IMR-90 (cell line): ENCODE measurements at regions not wholly inside any gene's neighbourhood (a gene's known extent, or its start where the extent isn't known, plus 50 kb on each side); places are given as distances from the start of the nearest gene placed in this dataset.

Source experiments
- ATAC-seq: fragments of 200-7000 bp; cut with Tn5 transposase; 2 replicates; pipeline ENCODE4 v1.9.1; 2020; ENCODE audit warnings: low read depth, mild to moderate bottlenecking, moderate library complexity
- BruUV-seq: library from RNA; stranded (reverse); fragments of 400-500 nt; replicated peaks from 2 replicates; lab custom pipeline; 2021; lab: Mats Ljungman, UMichigan
- CTCF ChIA-PET: fragments of 300-600 bp; formaldehyde crosslinking; extraction: SDS; loops from one replicate; lab custom pipeline; 2021; ENCODE audit warnings: antibody characterized with exemption; lab: Yijun Ruan, JAX
- POLR2A ChIA-PET: fragments of 300-600 bp; sonication (Branson Sonifier 250); formaldehyde crosslinking; loops from one replicate; lab custom pipeline; 2022; ENCODE audit warnings: antibody characterized with exemption; ENCODE audit not compliant: unreplicated experiment; lab: Charles Lee
- DNase-seq: peaks from one replicate; pipeline ENCODE4 v3.0.0; 2013
- H2AFZ ChIP-seq: replicated peaks from 2 replicates; pipeline ENCODE3; 2013; ENCODE audit warnings: low read length, mild to moderate bottlenecking; ENCODE audit not compliant: poor library complexity
- H2AK5ac ChIP-seq: 2 replicates; pipeline ENCODE4 v1.6.1; 2013; ENCODE audit warnings: low read depth, low read length, inconsistent platforms
- H2AK9ac ChIP-seq: replicated peaks from 2 replicates; pipeline ENCODE3; 2013; ENCODE audit warnings: mild to moderate bottlenecking, low read depth, low read length, moderate library complexity; ENCODE audit not compliant: poor library complexity
- H2BK120ac ChIP-seq: 2 replicates; pipeline ENCODE4 v1.6.1; 2013; ENCODE audit warnings: low read depth, low read length, inconsistent platforms
- H2BK15ac ChIP-seq: 3 replicates; pipeline ENCODE4 v1.6.1; 2013; ENCODE audit warnings: low read depth, low read length, inconsistent platforms
- H2BK20ac ChIP-seq: 2 replicates; pipeline ENCODE4 v1.6.1; 2013; ENCODE audit warnings: low read depth, mild to moderate bottlenecking, inconsistent platforms, low read length, moderate library complexity
- H2BK5ac ChIP-seq: 2 replicates; pipeline ENCODE4 v1.6.1; 2013; ENCODE audit warnings: mild to moderate bottlenecking, low read depth, low read length, inconsistent platforms; ENCODE audit not compliant: poor library complexity, severe bottlenecking
- H3K14ac ChIP-seq: replicated peaks from 2 replicates; pipeline ENCODE4 v1.6.1; 2013; ENCODE audit warnings: low read depth, low read length, inconsistent platforms
- H3K18ac ChIP-seq: 2 replicates; pipeline ENCODE4 v1.6.1; 2013; ENCODE audit warnings: low read depth, low read length, control low read depth
- H3K23ac ChIP-seq: 2 replicates; pipeline ENCODE4 v1.6.1; 2013; ENCODE audit warnings: low read depth, low read length, inconsistent platforms
- H3K27ac ChIP-seq: 2 replicates; pipeline ENCODE4 v1.5.1; 2013; ENCODE audit warnings: mild to moderate bottlenecking, control low read depth, low read length; ENCODE audit not compliant: insufficient read depth
- H3K27me3 ChIP-seq: 2 replicates; pipeline ENCODE4 v1.6.1; 2013; ENCODE audit warnings: low read length; ENCODE audit not compliant: control insufficient read depth, insufficient read depth
- H3K36me3 ChIP-seq: 2 replicates; pipeline ENCODE4 v1.6.1; 2013; ENCODE audit warnings: low read length, mixed read lengths; ENCODE audit not compliant: control insufficient read depth, insufficient read depth
- H3K4ac ChIP-seq: 2 replicates; pipeline ENCODE4 v1.6.1; 2013; ENCODE audit warnings: low read depth, low read length, inconsistent platforms
- H3K4me1 ChIP-seq: 2 replicates; pipeline ENCODE4 v1.6.1; 2013; ENCODE audit warnings: low read length, mixed read lengths; ENCODE audit not compliant: control insufficient read depth, insufficient read depth
- H3K4me2 ChIP-seq: 2 replicates; pipeline ENCODE4 v1.6.1; 2013; ENCODE audit warnings: low read depth, mild to moderate bottlenecking, control low read depth, low read length, moderate library complexity
- H3K4me3 ChIP-seq: 2 replicates; pipeline ENCODE4 v1.5.1; 2013; ENCODE audit warnings: low read depth, mild to moderate bottlenecking, control low read depth, low read length, moderate library complexity; ENCODE audit not compliant: insufficient read depth
- H3K56ac ChIP-seq: 2 replicates; pipeline ENCODE4 v1.6.1; 2013; ENCODE audit warnings: low read length, inconsistent platforms; ENCODE audit not compliant: insufficient read depth; ENCODE audit errors: extremely low read depth
- H3K79me1 ChIP-seq, 2 experiments: 2 replicates each; pipeline ENCODE4 v1.6.1; 2013; ENCODE audit warnings: low read length in 2 of 2, inconsistent platforms in 1 of 2, low read depth in 1 of 2
- H3K9ac ChIP-seq: 2 replicates; pipeline ENCODE4 v1.6.1; 2013; ENCODE audit warnings: low read depth, low read length, control low read depth
- H3K9me1 ChIP-seq: 2 replicates; pipeline ENCODE4 v1.6.1; 2013; ENCODE audit warnings: low read length, inconsistent platforms; ENCODE audit not compliant: insufficient read depth
- H3K9me3 ChIP-seq: 2 replicates; pipeline ENCODE4 v1.6.1; 2013; ENCODE audit warnings: low read length; ENCODE audit not compliant: control insufficient read depth, insufficient read depth
- H4K20me1 ChIP-seq: 2 replicates; pipeline ENCODE4 v1.6.1; 2013; ENCODE audit warnings: low read length, inconsistent platforms; ENCODE audit not compliant: insufficient read depth
- H4K5ac ChIP-seq: 2 replicates; pipeline ENCODE4 v1.6.1; 2013; ENCODE audit warnings: mild to moderate bottlenecking, low read depth, low read length, control low read depth
- H4K8ac ChIP-seq, 2 experiments: 2 replicates each; pipeline ENCODE4 v1.6.1; 2013; ENCODE audit warnings: low read depth in 2 of 2, low read length in 2 of 2, control low read depth in 1 of 2, inconsistent platforms in 1 of 2
- H4K91ac ChIP-seq: 2 replicates; pipeline ENCODE4 v1.6.1; 2013; ENCODE audit warnings: low read depth, low read length, inconsistent platforms; ENCODE audit not compliant: insufficient read depth
- MXI1 ChIP-seq: IDR thresholded peaks from 2 replicates; pipeline ENCODE4 v1.6.1; 2012; ENCODE audit warnings: low read depth, mild to moderate bottlenecking, low read length, moderate library complexity, borderline replicate concordance
- RFX5 ChIP-seq: IDR thresholded peaks from 2 replicates; pipeline ENCODE4 v1.8.0; 2012; ENCODE audit warnings: low read depth, mild to moderate bottlenecking, low read length, moderate library complexity
- SMC3 ChIP-seq: fragments of 150-350 bp; IDR thresholded peaks from 2 replicates; pipeline ENCODE4 v1.6.1; 2016; ENCODE audit warnings: low read depth, mild to moderate bottlenecking, antibody characterized with exemption, low read length, moderate library complexity
- WGBS, 2 experiments: methylation state at CpG; one replicate each; pipeline versions ENCODE4 v1.1.5 to v1.1.7; 2013; ENCODE audit warnings: missing lambda C conversion rate in 2 of 2; ENCODE audit not compliant: insufficient read length in 1 of 2; ENCODE audit errors: extremely low coverage in 2 of 2; 5-methylcytosine and 5-hydroxymethylcytosine counted together
- dilution Hi-C: fragments of 300-500 bp; cut with HindIII; formaldehyde crosslinking; loops from one replicate; pipeline ENCODE4 v1.14.3; 2018; ENCODE audit warnings: low sequenced_read_pairs; ENCODE audit not compliant: unreplicated experiment
- in situ Hi-C: fragments of 300-500 bp; cut with MboI; formaldehyde crosslinking; loops from 3 replicates; pipeline ENCODE4 v1.14.3; 2019; ENCODE audit warnings: low sequenced_read_pairs, inconsistent platforms, mixed read lengths
- intact Hi-C: fragments of 100-400 bp; cut with micrococcal nuclease; formaldehyde crosslinking; loops from 2 replicates; pipeline ENCODE4 v1.10.0; 2022

DNA sequence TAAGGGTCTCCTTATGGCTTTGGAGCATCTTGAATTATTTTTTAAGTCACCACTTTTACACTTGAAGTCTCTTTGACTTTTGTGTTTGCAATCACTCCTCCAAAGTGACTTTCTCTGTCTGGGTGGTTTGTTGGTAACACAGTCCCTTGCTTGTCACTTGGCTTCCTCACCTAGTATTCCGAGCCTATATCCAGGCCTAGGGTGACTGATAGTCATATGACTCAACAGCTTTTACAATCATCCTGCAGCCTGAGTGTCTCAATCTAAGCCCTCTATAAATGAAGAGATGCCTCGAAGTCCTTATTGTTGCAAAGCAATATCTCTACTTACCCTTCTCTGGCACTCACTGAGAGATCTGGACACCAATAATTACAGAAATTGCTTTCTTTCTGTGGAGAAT, 53.9 kb upstream of the SETBP1 start:
- ATAC-seq (no peak), DNase-seq (no peak)
- H3K27me3 ChIP-seq, result no peaks in the 10 kb centered on the region; the same call in 1 of the 2 replicates
- in situ Hi-C loops (no loop called here), dilution Hi-C loops (no loop called here), intact Hi-C loops (no loop called here)
- no peak overlapping the region for H3K4ac ChIP-seq
- H4K8ac ChIP-seq, result no peak overlapping the region
- no peaks in the 10 kb centered on the region for H4K20me1 ChIP-seq
- H3K79me1 ChIP-seq, result no peaks in the 10 kb centered on the region
- no peak overlapping the region for H2AK9ac ChIP-seq
- no peaks in the 10 kb centered on the region for H3K36me3 ChIP-seq
- no peak overlapping the region for H2BK15ac ChIP-seq
- H4K91ac ChIP-seq, result no peak overlapping the region
- TF ChIP-seq RFX5, result no peak
- TF ChIP-seq MXI1, result no peak
- no peak for TF ChIP-seq SMC3
- ChIA-PET POLR2A (no interaction called here), CTCF (no interaction called here)
- H3K4me3 ChIP-seq, result no peak overlapping the region
- no peak overlapping the region for H2BK20ac ChIP-seq
- H2BK120ac ChIP-seq, result no peak overlapping the region
- H3K9me1 ChIP-seq, result no peaks in the 10 kb centered on the region
- no peak overlapping the region for H2AK5ac ChIP-seq
- H3K4me1 ChIP-seq, result no peaks in the 10 kb centered on the region
- no peak overlapping the region for H3K23ac ChIP-seq
- no peak overlapping the region for H3K18ac ChIP-seq
- no CpG with 5 or more reads among the region's 2 CpGs for WGBS, 2 experiments
- H2AFZ ChIP-seq, result no peak overlapping the region
- no peak overlapping the region for H3K14ac ChIP-seq
- H2BK5ac ChIP-seq, result no peak overlapping the region
- no peak overlapping the region for H3K9ac ChIP-seq
- H3K27ac ChIP-seq, result no peak overlapping the region
- no peaks in the 10 kb centered on the region for H3K9me3 ChIP-seq
- no peak overlapping the region for H3K4me2 ChIP-seq
- no peak overlapping the region for H4K5ac ChIP-seq
- BruUV-seq, result no TSS peak
- no peak overlapping the region for H3K56ac ChIP-seq
